GM20000 (cell line): ENCODE measurements at regions not wholly inside any gene's neighbourhood (a gene's known extent, or its start where the extent isn't known, plus 50 kb on each side); places are given as distances from the start of the nearest gene placed in this dataset.
"Not testable (repeated sequence)": the region's sequence is repeated elsewhere in the genome, so short reads cannot be mapped to it uniquely, and the experiment has no call there.

Experiments used
- DNase-seq: peaks from one replicate; pipeline ENCODE4 v3.0.0; 2012; ENCODE audit warnings: low spot score
- CTCF ChIP-seq: IDR thresholded peaks from 2 replicates; pipeline ENCODE4 v1.5.1; 2012; ENCODE audit warnings: mild to moderate bottlenecking, control low read depth; ENCODE audit errors: extremely low read depth, missing control alignments

GRCh38 chr1:74969566-74970135, 164.5 kb upstream of the LHX8 start:
- TF ChIP-seq CTCF, result no peak
- no peak for DNase-seq

- TF ChIP-seq CTCF, result no peak
- no peak for DNase-seq
Measured at GRCh38 chr1:74971982-74972381, 162.2 kb upstream of the LHX8 start.

- no peak for DNase-seq
Measured at GRCh38 chr1:74976491-74976890, 157.7 kb upstream of the LHX8 start.

GRCh38 chr1:74992448-74992847, 141.7 kb upstream of the LHX8 start:
- DNase-seq, result not testable (repeated sequence)

More at GRCh38 chr1:74976491-74976890, 157.7 kb upstream of the LHX8 start:
- TF ChIP-seq CTCF, result no peak

GRCh38 chr1:74995821-74996220, 138.4 kb upstream of the LHX8 start:
- no peak for DNase-seq
- no peak for TF ChIP-seq CTCF

DNA sequence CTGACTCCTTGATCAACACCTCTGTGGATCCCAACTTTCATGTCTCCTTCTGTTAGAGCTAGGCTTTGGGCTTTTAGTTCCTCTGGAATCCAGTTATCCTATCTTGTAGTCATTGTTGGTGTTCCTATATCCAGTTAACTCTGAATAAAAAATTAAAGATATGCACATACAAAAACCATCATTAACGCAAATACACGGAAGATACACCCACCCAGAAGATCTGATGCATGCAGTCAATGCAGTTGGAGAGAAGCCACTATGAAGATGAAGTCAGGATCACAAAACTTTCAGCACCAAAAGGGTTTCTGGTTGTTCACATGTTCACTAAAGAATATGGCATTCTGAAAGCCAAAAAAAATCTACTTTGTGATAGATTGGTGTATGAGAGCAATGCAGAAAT, 123.6 kb upstream of the LHX8 start:
- TF ChIP-seq CTCF, result no peak

GRCh38 chr1:75014250-75014649, 119.9 kb upstream of the LHX8 start:
- no peak for DNase-seq
- no peak for TF ChIP-seq CTCF

More for the DNA sequence above, 123.6 kb upstream of the LHX8 start:
- no peak for DNase-seq

GRCh38 chr1:75023005-75023404, 111.2 kb upstream of the LHX8 start:
- no peak for DNase-seq
- no peak for TF ChIP-seq CTCF
